ENCODE measurements at regions not wholly inside any gene's neighbourhood (a gene's known extent, or its start where the extent isn't known, plus 50 kb on each side); places are given as distances from the start of the nearest gene placed in this dataset.

- Mint-ChIP-seq H3K36me3 (ENCODE audit: low read depth) (no peaks in the 10 kb centered on the region), H3K27me3 (peaks cover 4% of the 10 kb centered on the region), H3K27ac (no peak overlapping the region), H3K4me1 (peaks cover 7% of the 10 kb centered on the region), H3K4me3 (no peak overlapping the region), H3K9me3 (ENCODE audit: low read depth) (no peaks in the 10 kb centered on the region)
- DNase-seq, result no peak
- ChIA-PET POLR2A (no interaction called here), CTCF (no interaction called here)
- intact Hi-C loops (cut with DNase I, micrococcal nuclease), result no loop called here
- ATAC-seq, result no peak
These were observed 197.7 kb upstream of the CNOT2 start for GRCh38 chr12:70045514-70045913.

DNA sequence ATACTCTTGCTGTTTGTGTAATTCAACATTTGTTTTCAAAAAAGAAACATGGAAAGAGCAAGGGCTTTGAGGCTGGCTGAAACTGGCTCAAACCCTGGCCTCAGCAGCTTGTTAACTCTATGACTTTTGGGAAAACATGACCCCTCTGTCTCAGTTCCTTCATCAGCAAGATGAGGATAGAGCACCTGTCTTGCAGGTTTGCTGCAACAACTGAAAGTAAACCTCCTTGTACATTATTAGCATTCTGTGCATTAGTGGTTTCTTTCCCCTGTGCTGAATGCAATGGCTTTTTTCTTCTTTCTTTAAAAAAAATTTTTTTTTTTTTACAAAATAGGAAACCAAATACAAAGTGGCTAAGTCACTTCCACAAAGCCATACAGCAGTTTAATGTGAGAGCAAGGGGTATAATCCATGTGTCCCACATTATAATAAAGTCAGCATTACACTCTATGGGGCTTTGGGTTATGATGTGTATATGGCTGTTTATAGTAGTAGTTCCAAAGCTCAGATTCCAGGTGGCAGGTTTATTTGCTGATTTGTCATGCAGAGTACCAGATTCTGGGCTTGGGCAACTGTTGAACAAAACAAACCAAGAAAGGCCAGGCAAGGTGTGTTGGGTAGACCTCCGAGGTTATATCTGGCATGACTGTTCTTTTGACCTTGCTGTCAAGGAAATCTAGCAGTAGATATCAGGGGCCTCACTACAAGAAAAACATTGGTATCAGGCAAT is 194.5 kb upstream of the CNOT2 start:
- Mint-ChIP-seq H3K4me3 (no peak overlapping the region), H3K27me3 (peaks cover 11% of the 10 kb centered on the region), H3K4me1 (peaks cover 7% of the 10 kb centered on the region), H3K9me3 (ENCODE audit: low read depth) (no peaks in the 10 kb centered on the region), H3K27ac (no peak overlapping the region), H3K36me3 (ENCODE audit: low read depth) (no peaks in the 10 kb centered on the region)
- intact Hi-C loops (cut with DNase I, micrococcal nuclease), result no loop called here
- DNase-seq, result no peak
- ChIA-PET CTCF (no interaction called here), POLR2A (no interaction called here)
- no peak for ATAC-seq

DNA sequence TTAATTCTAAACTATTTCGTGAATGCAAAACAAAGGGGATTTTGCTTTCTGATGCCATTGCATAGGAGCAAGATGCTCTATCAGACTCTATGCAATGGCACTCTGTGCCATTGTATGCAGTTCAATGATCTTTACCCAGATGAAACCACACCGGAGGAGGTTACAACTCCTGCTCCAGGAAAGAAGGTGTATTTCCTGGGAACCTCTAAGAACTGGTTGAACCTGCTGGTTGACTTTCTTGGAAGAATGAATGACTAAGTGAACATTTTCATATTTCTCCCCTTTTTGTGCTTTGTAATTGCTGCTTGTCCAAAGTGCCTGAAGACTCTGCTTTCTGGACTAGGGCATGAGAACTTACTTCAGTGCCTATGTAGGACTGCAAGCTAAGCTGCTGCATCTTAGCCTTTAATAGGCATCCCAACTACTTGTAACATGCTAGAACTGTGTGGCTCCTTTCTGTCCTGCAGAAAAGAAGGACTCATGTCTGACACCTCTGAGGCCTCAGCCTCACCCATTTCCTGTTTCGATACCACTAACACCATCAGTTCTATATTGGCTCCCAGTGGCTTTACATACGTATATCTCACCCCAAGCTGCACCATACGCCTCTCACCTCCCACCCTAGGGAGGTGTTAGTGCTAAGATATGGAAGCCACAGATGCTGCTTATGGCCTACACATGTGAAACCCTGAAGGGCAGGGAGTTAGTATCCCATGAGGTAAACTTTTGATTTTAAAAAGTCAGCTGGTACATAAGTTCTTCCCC is 193.5 kb upstream of the CNOT2 start:
- POLR2A ChIA-PET, result no interaction called here
- H3K27me3 Mint-ChIP-seq, result peaks cover 11% of the 10 kb centered on the region
- H3K4me1 Mint-ChIP-seq, result peaks cover 7% of the 10 kb centered on the region
- CTCF ChIA-PET, result no interaction called here
- ATAC-seq (peak; percentile 81), DNase-seq (peak; percentile 6)
- H3K27ac Mint-ChIP-seq, result no peak overlapping the region
- intact Hi-C loops (cut with DNase I, micrococcal nuclease), result no loop called here
- no peaks in the 10 kb centered on the region for H3K9me3 Mint-ChIP-seq (ENCODE audit: low read depth)
- H3K36me3 Mint-ChIP-seq (ENCODE audit: low read depth), result no peaks in the 10 kb centered on the region
- no peak overlapping the region for H3K4me3 Mint-ChIP-seq

- ChIA-PET POLR2A (no interaction called here), CTCF (no interaction called here)
- intact Hi-C loops (cut with DNase I, micrococcal nuclease), result no loop called here
- Mint-ChIP-seq H3K9me3 (ENCODE audit: low read depth) (no peaks in the 10 kb centered on the region), H3K4me3 (no peak overlapping the region), H3K4me1 (peaks cover 7% of the 10 kb centered on the region), H3K36me3 (ENCODE audit: low read depth) (no peaks in the 10 kb centered on the region), H3K27ac (no peak overlapping the region), H3K27me3 (peaks cover 11% of the 10 kb centered on the region)
- DNase-seq, result no peak
- ATAC-seq, result no peak
These were observed 190.8 kb upstream of the CNOT2 start for GRCh38 chr12:70052476-70052875.

- intact Hi-C loops (cut with DNase I, micrococcal nuclease), result no loop called here
- Mint-ChIP-seq H3K36me3 (ENCODE audit: low read depth) (no peaks in the 10 kb centered on the region), H3K4me3 (no peak overlapping the region), H3K27ac (no peak overlapping the region), H3K27me3 (peaks cover 11% of the 10 kb centered on the region), H3K9me3 (ENCODE audit: low read depth) (no peaks in the 10 kb centered on the region), H3K4me1 (peaks cover 7% of the 10 kb centered on the region)
- DNase-seq, result no peak
- ChIA-PET CTCF (no interaction called here), POLR2A (no interaction called here)
- ATAC-seq, result no peak
These were observed 190.2 kb upstream of the CNOT2 start for GRCh38 chr12:70052931-70053497.

GRCh38 chr12:70059373-70059772 is 183.9 kb upstream of the CNOT2 start:
- H3K4me3 Mint-ChIP-seq, result no peak overlapping the region
- ChIA-PET POLR2A (no interaction called here), CTCF (no interaction called here)
- no peak for ATAC-seq
- intact Hi-C loops (cut with DNase I, micrococcal nuclease), result no loop called here
- peaks cover 2% of the 10 kb centered on the region for H3K27me3 Mint-ChIP-seq
- no peaks in the 10 kb centered on the region for H3K9me3 Mint-ChIP-seq (ENCODE audit: low read depth)
- DNase-seq, result no peak
- no peak overlapping the region for H3K27ac Mint-ChIP-seq
- H3K36me3 Mint-ChIP-seq (ENCODE audit: low read depth), result no peaks in the 10 kb centered on the region
- H3K4me1 Mint-ChIP-seq, result no peaks in the 10 kb centered on the region

GRCh38 chr12:70060634-70061033 is 182.6 kb upstream of the CNOT2 start:
- ChIA-PET CTCF (no interaction called here), POLR2A (no interaction called here)
- ATAC-seq (no peak), DNase-seq (no peak)
- no peaks in the 10 kb centered on the region for H3K9me3 Mint-ChIP-seq (ENCODE audit: low read depth)
- no peaks in the 10 kb centered on the region for H3K4me1 Mint-ChIP-seq
- intact Hi-C loops (cut with DNase I, micrococcal nuclease), result no loop called here
- no peaks in the 10 kb centered on the region for H3K36me3 Mint-ChIP-seq (ENCODE audit: low read depth)
- H3K4me3 Mint-ChIP-seq, result no peak overlapping the region
- peaks cover 2% of the 10 kb centered on the region for H3K27me3 Mint-ChIP-seq
- no peak overlapping the region for H3K27ac Mint-ChIP-seq

DNA sequence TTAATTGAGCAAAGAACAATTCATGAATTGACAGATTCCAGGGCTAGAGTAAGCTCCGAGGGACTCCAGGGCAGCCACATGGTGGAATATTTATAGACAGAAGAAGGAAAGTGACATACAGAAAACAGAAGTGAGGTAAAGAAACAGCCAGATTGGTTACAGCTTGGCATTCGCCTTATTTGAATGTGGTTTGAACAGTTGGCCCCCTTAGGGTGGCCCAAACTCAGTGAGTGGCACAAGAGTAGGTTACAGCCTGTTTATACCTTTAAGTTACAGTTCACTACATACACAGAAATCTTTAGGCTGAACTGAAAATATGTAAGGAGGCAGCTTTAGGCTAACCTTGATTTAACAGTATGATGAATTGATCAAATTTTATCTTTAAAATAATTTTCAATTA is 174.5 kb upstream of the CNOT2 start:
- DNase-seq (no peak), ATAC-seq (no peak)
- POLR2A ChIA-PET, result no interaction called here
- Mint-ChIP-seq H3K36me3 (ENCODE audit: low read depth) (no peaks in the 10 kb centered on the region), H3K27ac (no peak overlapping the region), H3K4me1 (no peaks in the 10 kb centered on the region), H3K4me3 (no peak overlapping the region), H3K27me3 (no peaks in the 10 kb centered on the region), H3K9me3 (ENCODE audit: low read depth) (no peaks in the 10 kb centered on the region)
- intact Hi-C loops (cut with DNase I, micrococcal nuclease), result no loop called here
- CTCF ChIA-PET, result no interaction called here

DNA sequence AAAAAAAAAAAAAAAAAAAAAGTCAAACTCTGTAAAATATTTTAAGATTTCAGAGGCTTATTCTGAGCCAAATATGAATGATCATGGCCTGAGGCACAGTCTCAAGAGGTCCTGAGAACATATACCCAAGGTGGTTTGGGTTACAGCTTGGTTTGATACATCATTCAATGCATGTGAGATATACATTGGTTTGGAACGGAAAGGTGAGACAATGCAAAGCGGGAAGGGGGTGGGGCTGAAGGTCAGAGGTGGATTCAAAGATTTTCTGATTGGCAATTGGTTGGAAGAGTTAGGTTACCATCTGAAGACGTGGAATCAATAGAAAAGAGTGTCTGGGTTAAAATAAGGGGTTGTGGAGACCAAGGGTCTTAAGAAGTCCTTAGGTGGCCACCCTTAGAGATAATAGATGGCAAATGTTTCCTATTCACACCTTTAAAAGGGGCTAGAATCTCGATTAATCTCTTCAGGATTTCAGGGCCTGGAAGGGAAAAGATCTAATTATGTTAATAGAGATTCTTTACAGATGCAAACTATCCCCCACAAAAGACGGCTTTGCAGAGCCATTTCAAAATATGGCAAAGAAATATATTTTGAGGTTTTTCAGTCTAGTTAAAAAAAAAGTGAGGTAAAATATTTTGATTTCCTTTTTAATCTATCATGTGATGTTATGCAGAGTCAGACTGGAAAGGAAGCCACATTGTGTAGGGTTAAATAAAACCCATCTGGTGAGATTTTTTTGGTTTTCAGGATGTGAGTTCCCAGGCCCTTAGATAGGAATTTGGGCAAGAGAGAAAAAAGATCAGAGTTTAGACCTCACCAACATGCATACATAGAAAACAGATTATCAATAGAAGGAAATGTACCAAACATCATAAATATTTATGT is 173.8 kb upstream of the CNOT2 start:
- intact Hi-C loops (cut with DNase I, micrococcal nuclease), result no loop called here
- H3K27me3 Mint-ChIP-seq, result no peaks in the 10 kb centered on the region
- ATAC-seq, result no peak
- H3K36me3 Mint-ChIP-seq (ENCODE audit: low read depth), result no peaks in the 10 kb centered on the region
- CTCF ChIA-PET, result no interaction called here
- POLR2A ChIA-PET, result no interaction called here
- no peak overlapping the region for H3K27ac Mint-ChIP-seq
- H3K4me1 Mint-ChIP-seq, result no peaks in the 10 kb centered on the region
- H3K4me3 Mint-ChIP-seq, result no peak overlapping the region
- no peaks in the 10 kb centered on the region for H3K9me3 Mint-ChIP-seq (ENCODE audit: low read depth)
- DNase-seq, result no peak

DNA sequence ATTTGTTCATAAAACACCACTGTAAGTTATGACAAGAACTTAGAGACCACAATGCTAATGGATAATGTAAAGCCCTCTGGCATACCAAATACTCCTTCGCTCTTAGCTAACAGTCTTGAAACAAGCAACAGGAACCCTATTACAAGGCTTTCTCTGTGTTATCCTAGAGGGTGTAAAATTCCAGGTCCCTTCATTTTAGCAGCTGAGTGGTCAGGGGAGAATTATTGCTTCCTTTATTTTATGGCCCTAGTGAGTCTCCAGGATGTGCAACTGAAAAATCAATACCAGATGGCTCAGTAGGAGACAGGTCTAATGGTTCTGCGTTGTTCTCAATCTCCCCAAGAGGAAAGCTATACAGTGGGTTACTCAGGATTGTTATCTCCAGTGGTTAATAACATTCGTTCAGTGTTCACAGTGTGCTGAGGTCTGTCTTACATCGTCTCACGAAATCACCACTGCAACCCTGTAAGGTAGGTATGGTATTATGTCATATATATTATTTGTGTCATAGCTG is 172.7 kb upstream of the CNOT2 start:
- H3K27me3 Mint-ChIP-seq, result no peaks in the 10 kb centered on the region
- CTCF ChIA-PET, result no interaction called here
- no peaks in the 10 kb centered on the region for H3K36me3 Mint-ChIP-seq (ENCODE audit: low read depth)

GRCh38 chr12:70074510-70074909 is 168.7 kb upstream of the CNOT2 start:
- ChIA-PET CTCF (no interaction called here), POLR2A (no interaction called here)
- no peaks in the 10 kb centered on the region for H3K36me3 Mint-ChIP-seq (ENCODE audit: low read depth)
- intact Hi-C loops (cut with DNase I, micrococcal nuclease), result no loop called here
- ATAC-seq, result no peak
- no peak for DNase-seq
- no peaks in the 10 kb centered on the region for H3K27me3 Mint-ChIP-seq
- no peaks in the 10 kb centered on the region for H3K4me1 Mint-ChIP-seq
- no peaks in the 10 kb centered on the region for H3K9me3 Mint-ChIP-seq (ENCODE audit: low read depth)
- H3K27ac Mint-ChIP-seq, result no peak overlapping the region
- H3K4me3 Mint-ChIP-seq, result no peak overlapping the region

More for the DNA sequence above, 172.7 kb upstream of the CNOT2 start:
- intact Hi-C loops (cut with DNase I, micrococcal nuclease), result no loop called here
- DNase-seq, result no peak
- Mint-ChIP-seq H3K27ac (no peak overlapping the region), H3K9me3 (ENCODE audit: low read depth) (no peaks in the 10 kb centered on the region), H3K4me1 (no peaks in the 10 kb centered on the region), H3K4me3 (no peak overlapping the region)
- POLR2A ChIA-PET, result no interaction called here
- ATAC-seq, result no peak
